Effector memory CD8-positive, alpha-beta T cell (primary cell): ENCODE measurements at regions not wholly inside any gene's neighbourhood (a gene's known extent, or its start where the extent isn't known, plus 50 kb on each side); places are given as distances from the start of the nearest gene placed in this dataset.

Experiments used
- ATAC-seq: fragments of 150-1000 bp; cut with Tn5 transposase; replicated peaks from 2 replicates; pipeline ENCODE4 v1.10.0; 2021; ENCODE audit warnings: mild to moderate bottlenecking, moderate library complexity
- DNase-seq, 3 experiments: peaks; one replicate each; pipeline ENCODE4 v3.0.0; 2021
- H3K27ac Mint-ChIP-seq, 2 donors: one replicate each; pipeline ENCODE4 v1.8.0; 2022; ENCODE audit warnings: mild to moderate bottlenecking in 2 of 2, mixed read lengths in 2 of 2, moderate library complexity in 2 of 2
- H3K27me3 Mint-ChIP-seq, 2 donors: one replicate each; pipeline ENCODE4 v1.8.0; 2022; ENCODE audit warnings: mixed read lengths in 2 of 2
- H3K36me3 Mint-ChIP-seq: one replicate; pipeline ENCODE4 v1.8.0; 2022; ENCODE audit warnings: mild to moderate bottlenecking, moderate library complexity, mixed read lengths; ENCODE audit not compliant: insufficient read depth
- H3K4me1 Mint-ChIP-seq, 2 donors: one replicate each; pipeline ENCODE4 v1.8.0; 2022; ENCODE audit warnings: low read depth in 2 of 2, mixed read lengths in 2 of 2
- H3K4me3 Mint-ChIP-seq, 2 donors: one replicate each; pipeline ENCODE4 v1.8.0; 2022; ENCODE audit warnings: mild to moderate bottlenecking in 2 of 2, mixed read lengths in 2 of 2, moderate library complexity in 2 of 2
- H3K9me3 Mint-ChIP-seq, 2 donors: one replicate each; pipeline ENCODE4 v1.8.0; 2022; ENCODE audit warnings: mixed read lengths in 2 of 2

GRCh38 chr12:115332945-115333344 is 649.0 kb upstream of the TBX3 start:
- no peaks in the 10 kb centered on the region for H3K27me3 Mint-ChIP-seq
- peaks cover 0 to 15% of the 10 kb centered on the region in 2 donors for H3K9me3 Mint-ChIP-seq
- ATAC-seq: no peak
- H3K4me1 Mint-ChIP-seq: no peaks in the 10 kb centered on the region
- H3K36me3 Mint-ChIP-seq: no peaks in the 10 kb centered on the region
- H3K27ac Mint-ChIP-seq: no peak overlapping the region
- H3K4me3 Mint-ChIP-seq: no peak overlapping the region
- no peak for DNase-seq

DNA sequence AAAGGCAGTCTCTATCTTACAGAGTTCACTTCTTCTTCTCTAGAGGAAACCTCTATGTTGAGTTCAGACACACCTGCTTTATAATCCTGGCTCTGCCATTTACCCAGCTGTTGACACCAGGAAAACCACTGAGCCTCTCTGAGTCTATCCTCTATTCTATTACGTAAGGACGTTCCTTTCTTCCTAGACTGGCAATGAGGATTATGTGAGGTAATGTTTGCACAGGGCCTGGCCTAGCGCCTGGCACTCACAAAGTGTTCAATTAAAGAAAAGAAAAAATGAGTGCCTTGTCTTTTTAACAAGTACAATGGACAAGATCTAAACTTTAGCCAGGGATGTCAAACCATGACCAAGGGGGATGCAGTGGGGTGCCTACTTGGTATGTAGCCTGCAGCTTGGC is 641.9 kb upstream of the TBX3 start:
- H3K9me3 Mint-ChIP-seq: peaks cover 7 to 15% of the 10 kb centered on the region in 2 donors
- DNase-seq (no peak), ATAC-seq (no peak)
- no peak overlapping the region for H3K27ac Mint-ChIP-seq
- no peaks in the 10 kb centered on the region for H3K27me3 Mint-ChIP-seq
- H3K36me3 Mint-ChIP-seq: no peaks in the 10 kb centered on the region
- no peaks in the 10 kb centered on the region for H3K4me1 Mint-ChIP-seq
- H3K4me3 Mint-ChIP-seq: no peak overlapping the region

DNA sequence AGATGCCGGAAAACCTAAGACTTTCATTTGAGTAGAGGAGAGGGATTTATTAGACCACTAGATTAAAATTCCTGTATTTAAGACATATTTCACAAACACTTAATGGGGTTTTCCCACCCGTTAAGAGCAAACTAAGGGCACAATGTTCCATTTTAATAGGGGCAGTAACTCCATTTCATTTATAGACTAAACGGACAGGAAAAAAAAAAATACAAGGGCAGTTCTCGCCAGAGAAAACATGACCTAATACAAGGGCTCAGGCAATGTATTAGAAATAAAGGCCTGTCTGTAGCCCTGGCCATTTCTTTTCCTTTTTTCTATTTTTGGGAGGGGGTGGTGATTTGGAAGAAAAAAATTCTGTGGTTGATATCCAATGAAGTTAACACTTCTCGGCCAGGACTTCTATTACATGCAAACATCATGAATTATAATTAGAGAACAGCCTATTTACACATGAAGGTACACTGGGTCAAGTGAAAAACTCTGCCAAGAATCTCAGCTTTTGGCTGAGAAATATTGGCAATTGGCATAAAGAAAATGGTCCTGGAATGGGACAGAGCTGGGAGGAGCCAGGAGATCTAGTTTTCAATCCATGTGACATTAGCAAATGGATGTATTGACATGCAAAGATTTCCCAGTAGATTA is 641.1 kb upstream of the TBX3 start:
- Mint-ChIP-seq H3K27ac (no peak overlapping the region), H3K36me3 (no peaks in the 10 kb centered on the region), H3K27me3 (no peaks in the 10 kb centered on the region), H3K4me3 (no peak overlapping the region), H3K4me1 (no peaks in the 10 kb centered on the region), H3K9me3 (peaks cover 7 to 15% of the 10 kb centered on the region in 2 donors)
- DNase-seq (no peak), ATAC-seq (no peak)

GRCh38 chr12:115323223-115323905 is 639.4 kb upstream of the TBX3 start:
- DNase-seq: no peak
- Mint-ChIP-seq H3K9me3 (peaks cover 7 to 15% of the 10 kb centered on the region in 2 donors), H3K27ac (no peak overlapping the region), H3K36me3 (no peaks in the 10 kb centered on the region), H3K27me3 (no peaks in the 10 kb centered on the region), H3K4me1 (no peaks in the 10 kb centered on the region), H3K4me3 (no peak overlapping the region)
- ATAC-seq: no peak

- peaks cover 7 to 15% of the 10 kb centered on the region in 2 donors for H3K9me3 Mint-ChIP-seq
- no peak overlapping the region for H3K4me3 Mint-ChIP-seq
- ATAC-seq: no peak
- DNase-seq: no peak
- H3K4me1 Mint-ChIP-seq: no peaks in the 10 kb centered on the region
- H3K36me3 Mint-ChIP-seq: no peaks in the 10 kb centered on the region
- H3K27ac Mint-ChIP-seq: no peak overlapping the region
- no peaks in the 10 kb centered on the region for H3K27me3 Mint-ChIP-seq
These were observed 638.3 kb upstream of the TBX3 start for GRCh38 chr12:115322275-115322674.

GRCh38 chr12:115320967-115321366 is 637.0 kb upstream of the TBX3 start:
- Mint-ChIP-seq H3K27ac (no peak overlapping the region), H3K4me1 (no peaks in the 10 kb centered on the region), H3K4me3 (no peak overlapping the region), H3K27me3 (no peaks in the 10 kb centered on the region), H3K36me3 (no peaks in the 10 kb centered on the region), H3K9me3 (peaks cover 7 to 16% of the 10 kb centered on the region in 2 donors)
- DNase-seq: no peak
- no peak for ATAC-seq

DNA sequence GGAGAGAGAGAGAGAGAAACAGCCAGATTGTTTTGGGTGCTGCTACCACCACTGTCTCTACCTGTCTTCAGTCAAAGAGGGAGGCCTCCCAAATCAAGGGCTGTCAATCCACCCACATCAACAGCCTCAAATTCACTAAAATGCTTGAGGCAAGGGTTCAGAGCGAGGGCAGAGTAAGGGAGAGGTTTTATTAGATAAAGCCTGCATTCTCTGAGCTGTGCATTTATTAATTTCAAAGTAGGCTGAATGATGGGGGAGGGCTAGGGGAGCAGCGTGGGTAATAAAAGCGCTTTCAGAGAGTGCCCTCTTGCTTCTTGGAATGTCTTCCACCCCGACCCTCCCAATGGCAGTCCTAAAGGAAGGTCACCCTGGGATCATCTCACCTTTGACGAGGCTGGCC is 636.5 kb upstream of the TBX3 start:
- Mint-ChIP-seq H3K9me3 (peaks cover 7 to 14% of the 10 kb centered on the region in 2 donors), H3K4me1 (no peaks in the 10 kb centered on the region)

GRCh38 chr12:115319446-115320040 is 635.6 kb upstream of the TBX3 start:
- H3K4me3 Mint-ChIP-seq: no peak overlapping the region
- DNase-seq (no peak), ATAC-seq (no peak)
- H3K27me3 Mint-ChIP-seq: no peaks in the 10 kb centered on the region
- H3K4me1 Mint-ChIP-seq: no peaks in the 10 kb centered on the region
- H3K27ac Mint-ChIP-seq: no peak overlapping the region
- no peaks in the 10 kb centered on the region for H3K36me3 Mint-ChIP-seq
- H3K9me3 Mint-ChIP-seq: peaks cover 7 to 11% of the 10 kb centered on the region in 2 donors

More for the DNA sequence above, 636.5 kb upstream of the TBX3 start:
- ATAC-seq: no peak
- Mint-ChIP-seq H3K4me3 (no peak overlapping the region), H3K27ac (no peak overlapping the region), H3K36me3 (no peaks in the 10 kb centered on the region), H3K27me3 (no peaks in the 10 kb centered on the region)
- no peak for DNase-seq

GRCh38 chr12:115313929-115314328 is 630.0 kb upstream of the TBX3 start:
- ATAC-seq (no peak), DNase-seq (no peak)
- Mint-ChIP-seq H3K4me3 (no peak overlapping the region), H3K4me1 (no peaks in the 10 kb centered on the region), H3K9me3 (peaks cover 4 to 8% of the 10 kb centered on the region in 2 donors), H3K27me3 (no peaks in the 10 kb centered on the region), H3K27ac (no peak overlapping the region), H3K36me3 (no peaks in the 10 kb centered on the region)

GRCh38 chr12:115312901-115313300 is 628.9 kb upstream of the TBX3 start:
- ATAC-seq (no peak), DNase-seq (no peak)
- H3K9me3 Mint-ChIP-seq: peaks cover 4 to 8% of the 10 kb centered on the region in 2 donors
- H3K4me3 Mint-ChIP-seq: no peak overlapping the region
- H3K27me3 Mint-ChIP-seq: no peaks in the 10 kb centered on the region
- no peak overlapping the region for H3K27ac Mint-ChIP-seq
- no peaks in the 10 kb centered on the region for H3K4me1 Mint-ChIP-seq
- no peaks in the 10 kb centered on the region for H3K36me3 Mint-ChIP-seq

- Mint-ChIP-seq H3K4me1 (no peaks in the 10 kb centered on the region), H3K4me3 (no peak overlapping the region), H3K9me3 (peaks cover 4 to 8% of the 10 kb centered on the region in 2 donors), H3K27ac (no peak overlapping the region), H3K36me3 (no peaks in the 10 kb centered on the region), H3K27me3 (no peaks in the 10 kb centered on the region)
- DNase-seq (no peak), ATAC-seq (no peak)
These were observed 627.9 kb upstream of the TBX3 start for GRCh38 chr12:115311875-115312274.

- no peak for DNase-seq
- H3K4me3 Mint-ChIP-seq: no peak overlapping the region
- no peak for ATAC-seq
- H3K4me1 Mint-ChIP-seq: no peaks in the 10 kb centered on the region
- peaks cover 2 to 3% of the 10 kb centered on the region in 2 donors for H3K9me3 Mint-ChIP-seq
- no peak overlapping the region for H3K27ac Mint-ChIP-seq
- no peaks in the 10 kb centered on the region for H3K27me3 Mint-ChIP-seq
- no peaks in the 10 kb centered on the region for H3K36me3 Mint-ChIP-seq
These were observed 624.9 kb upstream of the TBX3 start for GRCh38 chr12:115308918-115309317.

DNA sequence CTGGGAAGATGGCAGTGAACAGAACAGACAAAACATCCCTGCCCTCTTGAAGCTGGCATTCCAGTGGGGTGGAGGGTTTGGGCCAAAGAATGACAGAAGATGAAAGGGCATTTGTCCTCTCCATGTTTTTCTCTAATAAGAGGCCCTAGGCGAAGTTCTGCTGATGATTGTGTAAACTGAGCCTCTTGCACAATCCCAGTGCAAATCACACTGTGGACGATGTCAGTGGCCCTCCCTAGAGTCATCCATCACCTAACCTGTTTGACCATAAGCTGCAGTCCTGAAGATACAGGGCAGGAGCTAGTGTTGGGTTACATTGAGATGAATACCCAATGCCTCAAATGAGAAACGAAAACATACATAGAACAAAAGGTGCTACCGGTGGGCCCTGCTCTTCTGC is 622.4 kb upstream of the TBX3 start:
- peaks cover 5 to 7% of the 10 kb centered on the region in 2 donors for H3K9me3 Mint-ChIP-seq
- H3K27me3 Mint-ChIP-seq: no peaks in the 10 kb centered on the region
- no peaks in the 10 kb centered on the region for H3K36me3 Mint-ChIP-seq
- H3K27ac Mint-ChIP-seq: no peak overlapping the region
- no peak for ATAC-seq
- H3K4me1 Mint-ChIP-seq: no peaks in the 10 kb centered on the region
- no peak overlapping the region for H3K4me3 Mint-ChIP-seq
- no peak for DNase-seq

GRCh38 chr12:115305867-115306266 is 621.9 kb upstream of the TBX3 start:
- DNase-seq: no peak
- no peak overlapping the region for H3K27ac Mint-ChIP-seq
- peaks cover 4 to 7% of the 10 kb centered on the region in 2 donors for H3K9me3 Mint-ChIP-seq
- no peak for ATAC-seq
- H3K4me3 Mint-ChIP-seq: no peak overlapping the region
- H3K27me3 Mint-ChIP-seq: no peaks in the 10 kb centered on the region
- H3K4me1 Mint-ChIP-seq: no peaks in the 10 kb centered on the region
- H3K36me3 Mint-ChIP-seq: no peaks in the 10 kb centered on the region
